SIG-M5 (cell line): ENCODE measurements at regions not wholly inside any gene's neighbourhood (a gene's known extent, or its start where the extent isn't known, plus 50 kb on each side); places are given as distances from the start of the nearest gene placed in this dataset.
"Not testable (repeated sequence)": the region's sequence is repeated elsewhere in the genome, so short reads cannot be mapped to it uniquely, and the experiment has no call there.

Experiments
- DNase-seq: peaks from one replicate; lab custom pipeline; 2025; lab: John Stamatoyannopoulos, UW

- not testable (repeated sequence) for DNase-seq
These were observed 862.7 kb upstream of the NRXN1 start for GRCh38 chr2:51894584-51894983.

GRCh38 chr2:51888120-51888519 is 856.2 kb upstream of the NRXN1 start:
- DNase-seq: no peak

- DNase-seq: no peak
These were observed 849.7 kb upstream of the NRXN1 start for GRCh38 chr2:51881673-51882072.

- no peak for DNase-seq
These were observed 848.2 kb upstream of the NRXN1 start for GRCh38 chr2:51880153-51880552.

GRCh38 chr2:51866361-51866760 is 834.4 kb upstream of the NRXN1 start:
- DNase-seq: no peak

- DNase-seq: no peak
These were observed 827.3 kb upstream of the NRXN1 start for GRCh38 chr2:51859260-51859659.

- no peak for DNase-seq
These were observed 823.8 kb upstream of the NRXN1 start for GRCh38 chr2:51855683-51856082.

- no peak for DNase-seq
These were observed 814.9 kb upstream of the NRXN1 start for GRCh38 chr2:51846796-51847195.

GRCh38 chr2:51846018-51846417 is 814.1 kb upstream of the NRXN1 start:
- no peak for DNase-seq

GRCh38 chr2:51844596-51844995 is 812.7 kb upstream of the NRXN1 start:
- DNase-seq: no peak

GRCh38 chr2:51829477-51829876 is 797.5 kb upstream of the NRXN1 start:
- no peak for DNase-seq

- DNase-seq: no peak
These were observed 793.9 kb upstream of the NRXN1 start for GRCh38 chr2:51825823-51826222.

- no peak for DNase-seq
These were observed 781.3 kb upstream of the NRXN1 start for GRCh38 chr2:51813247-51813646.

GRCh38 chr2:51812138-51812866 is 780.4 kb upstream of the NRXN1 start:
- no peak for DNase-seq

GRCh38 chr2:51810197-51810596 is 778.3 kb upstream of the NRXN1 start:
- DNase-seq: no peak

GRCh38 chr2:51807229-51807628 is 775.3 kb upstream of the NRXN1 start:
- DNase-seq: no peak

- DNase-seq: no peak
These were observed 763.4 kb upstream of the NRXN1 start for GRCh38 chr2:51795248-51795888.

- no peak for DNase-seq
These were observed 759.6 kb upstream of the NRXN1 start for GRCh38 chr2:51791496-51791895.

GRCh38 chr2:51790854-51791253 is 758.9 kb upstream of the NRXN1 start:
- DNase-seq: no peak

GRCh38 chr2:51789918-51790317 is 758.0 kb upstream of the NRXN1 start:
- DNase-seq: no peak

GRCh38 chr2:51782921-51783765 is 751.2 kb upstream of the NRXN1 start:
- no peak for DNase-seq

GRCh38 chr2:51781691-51782090 is 749.8 kb upstream of the NRXN1 start:
- no peak for DNase-seq

GRCh38 chr2:51780353-51780752 is 748.4 kb upstream of the NRXN1 start:
- DNase-seq: no peak
